GM19351 (cell line): ENCODE measurements at regions not wholly inside any gene's neighbourhood (a gene's known extent, or its start where the extent isn't known, plus 50 kb on each side); places are given as distances from the start of the nearest gene placed in this dataset.
"Not testable (repeated sequence)": the region's sequence is repeated elsewhere in the genome, so short reads cannot be mapped to it uniquely, and the experiment has no call there.

Experiments used
- ATAC-seq: cut with Tn5 transposase; IDR thresholded peaks from one replicate; pipeline ENCODE4 v1.9.1; 2021; ENCODE audit warnings: mild to moderate bottlenecking, moderate library complexity; ENCODE audit not compliant: unreplicated experiment

DNA sequence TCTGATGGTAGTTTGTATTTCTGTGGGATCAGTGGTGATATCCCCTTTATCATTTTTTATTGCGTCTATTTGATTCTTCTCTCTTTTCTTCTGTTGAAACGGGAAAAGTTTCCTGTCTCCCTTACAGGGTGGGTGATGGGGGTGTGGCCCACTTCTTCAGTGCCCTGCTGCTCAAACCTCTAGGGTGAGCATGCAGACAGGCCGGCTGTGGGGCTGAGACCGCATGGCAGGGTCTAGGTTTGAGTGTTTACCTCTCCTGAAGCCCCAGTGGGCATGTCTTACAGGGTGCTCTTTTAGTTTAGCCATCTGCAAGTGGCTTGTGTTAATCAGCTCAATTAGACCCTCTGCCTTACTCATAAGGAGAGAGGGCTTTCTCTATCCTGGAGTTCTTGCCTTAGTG is 450.0 kb upstream of the EPHA3 start:
- ATAC-seq, result no peak

DNA sequence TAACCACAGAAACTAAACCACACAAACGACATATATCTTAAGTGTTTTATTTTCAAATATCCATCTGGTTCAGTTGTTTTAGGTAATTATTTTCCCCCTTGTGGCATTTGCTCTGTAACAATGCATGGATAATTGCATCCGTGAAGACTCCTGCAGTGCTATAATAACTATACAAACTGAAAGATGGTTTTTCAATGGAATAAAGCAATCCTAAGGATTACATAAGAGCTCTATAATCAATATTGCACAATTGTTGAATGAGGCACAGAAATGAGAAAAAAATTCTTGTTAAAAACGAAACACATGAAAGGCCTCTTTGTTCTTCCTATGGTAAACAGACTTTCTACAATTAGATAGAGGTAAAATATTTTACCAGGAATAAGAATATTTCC is 446.0 kb upstream of the EPHA3 start:
- no peak for ATAC-seq

DNA sequence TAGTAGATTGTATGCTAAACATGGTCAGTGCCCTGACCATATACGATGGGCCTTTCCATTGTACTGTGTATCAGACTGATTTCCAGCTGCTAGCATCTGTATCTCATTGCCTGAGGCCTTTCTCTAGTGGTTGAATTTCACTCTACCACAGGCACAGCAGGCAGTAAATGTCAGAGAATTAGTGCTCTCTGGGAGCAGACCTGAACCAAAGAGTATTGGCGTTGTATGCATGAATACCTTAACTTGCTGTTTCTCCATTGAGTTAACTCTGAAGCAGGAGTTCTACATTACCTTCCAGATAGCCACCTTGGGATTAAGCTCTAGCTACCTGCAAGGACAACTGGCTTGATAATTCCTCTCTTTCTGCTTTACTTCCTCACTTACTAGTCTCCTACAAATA is 439.2 kb upstream of the EPHA3 start:
- ATAC-seq, result no peak

DNA sequence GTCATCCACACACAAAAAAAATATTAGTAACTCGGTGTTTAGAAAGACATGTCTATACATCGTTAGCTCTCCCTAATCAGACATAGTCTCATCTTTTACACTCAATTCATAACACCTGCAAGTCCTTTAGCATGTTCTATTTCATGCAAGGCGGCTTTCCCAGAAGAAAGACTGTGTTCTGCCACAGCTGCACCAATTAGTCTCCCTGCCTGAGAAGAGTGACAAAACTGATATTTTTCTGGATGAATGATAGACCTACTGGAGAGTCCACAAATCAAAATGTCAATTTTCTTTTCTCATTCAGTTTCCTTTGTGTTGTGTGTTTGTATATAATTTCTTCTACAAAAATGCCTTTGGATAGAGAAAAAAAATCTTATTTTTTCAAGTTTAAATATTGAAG is 435.8 kb upstream of the EPHA3 start:
- no peak for ATAC-seq

DNA sequence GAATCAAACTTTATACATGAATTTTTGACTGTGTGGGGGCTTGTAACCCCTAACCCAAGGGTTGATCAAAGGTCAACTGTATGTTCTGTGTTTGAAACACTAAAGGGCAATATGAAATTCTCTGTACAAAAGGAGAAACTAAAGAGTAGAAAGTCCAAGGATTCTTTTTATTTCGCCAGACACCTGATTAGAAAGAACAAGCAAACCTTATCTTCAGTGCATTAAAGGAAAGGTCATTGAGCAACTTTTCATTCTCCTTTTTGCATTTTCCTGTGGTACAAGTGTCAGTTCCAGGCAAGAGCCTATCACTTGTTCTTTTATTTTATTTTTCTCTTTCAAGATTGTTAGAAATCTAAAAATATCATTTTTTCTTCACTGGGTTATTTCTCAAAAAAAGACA is 430.1 kb upstream of the EPHA3 start:
- ATAC-seq, result no peak

DNA sequence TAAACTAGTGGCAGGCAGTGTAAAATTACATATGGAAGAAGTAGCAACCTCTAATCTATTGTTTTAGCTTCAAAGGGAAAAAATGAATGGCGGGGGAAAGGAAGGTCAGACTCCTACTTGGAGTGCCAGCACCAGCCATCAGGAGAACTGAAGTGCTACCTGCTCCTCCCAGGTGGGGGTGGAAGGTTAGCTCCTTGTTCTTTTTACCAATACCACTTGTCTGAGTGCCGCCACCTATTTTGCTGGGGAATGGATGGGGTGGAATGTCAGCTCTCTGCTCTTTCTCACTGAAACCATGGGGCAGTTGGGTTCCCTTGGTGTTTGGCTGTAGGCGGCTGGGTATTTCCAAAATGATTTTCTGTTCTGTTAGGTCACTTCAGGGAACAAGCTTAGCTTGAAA is 428.7 kb upstream of the EPHA3 start:
- no peak for ATAC-seq

DNA sequence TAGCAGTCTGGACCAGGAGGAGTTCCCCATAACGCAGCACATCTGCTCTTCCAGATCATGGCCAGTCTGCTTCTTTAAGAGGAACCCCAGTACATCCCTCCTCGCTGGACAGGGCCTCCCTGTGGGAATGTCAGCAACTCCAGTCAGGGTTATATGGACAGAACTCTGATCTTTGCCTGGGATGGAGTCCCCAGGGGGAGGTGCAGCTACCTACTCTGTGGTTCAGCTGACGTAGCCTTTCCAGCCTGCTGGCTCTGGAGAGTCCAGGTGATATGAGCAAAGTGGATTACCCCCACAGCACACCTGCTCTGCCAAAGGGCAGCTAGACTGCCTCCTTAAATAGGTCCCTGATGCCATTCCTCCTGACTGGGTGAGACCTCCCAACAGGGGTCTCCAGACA is 417.1 kb upstream of the EPHA3 start:
- ATAC-seq, result no peak

DNA sequence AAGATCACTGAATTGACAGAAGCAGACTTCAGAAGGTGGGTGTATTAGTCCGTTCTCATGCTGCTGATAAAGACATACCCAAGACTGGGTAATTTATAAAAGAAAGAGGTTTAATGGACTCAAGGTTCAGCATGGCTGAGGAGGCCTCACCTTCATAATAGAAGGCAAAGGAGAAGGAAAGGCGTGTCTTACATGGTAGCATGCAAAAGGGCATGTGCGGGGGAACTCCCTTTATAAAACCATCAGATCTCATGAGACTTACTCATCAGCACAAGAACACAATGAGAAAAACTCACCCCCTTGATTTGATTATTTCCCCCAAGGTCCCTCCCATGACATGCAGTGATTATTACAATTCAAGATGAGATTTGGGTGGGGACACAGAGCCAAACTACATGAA is 416.3 kb upstream of the EPHA3 start:
- ATAC-seq, result no peak

DNA sequence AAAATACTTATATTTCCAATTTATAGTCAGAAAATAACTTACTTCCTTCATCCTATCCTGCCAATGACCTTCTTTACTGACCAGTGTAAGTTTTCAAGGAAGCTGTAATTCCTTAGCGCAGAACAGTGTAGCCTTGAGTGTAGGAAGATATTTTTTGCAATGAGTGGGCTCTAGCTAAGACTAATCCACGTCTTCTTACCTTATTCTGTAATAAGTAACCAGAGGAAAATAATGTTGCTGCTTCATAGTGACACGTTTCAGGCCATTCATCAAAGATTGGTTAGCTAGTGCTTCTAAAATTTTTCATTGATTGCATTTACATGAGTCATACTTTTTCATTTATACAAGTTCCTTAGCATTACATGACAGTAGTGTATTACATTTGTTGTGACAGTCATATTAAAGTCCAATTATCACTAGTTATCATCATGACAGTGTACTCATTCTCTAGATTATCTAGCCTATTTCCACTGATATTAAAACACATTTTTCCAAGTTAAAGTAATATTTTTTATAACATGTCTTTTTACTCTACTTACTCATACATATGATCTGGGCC is 403.8 kb upstream of the EPHA3 start:
- no peak for ATAC-seq

DNA sequence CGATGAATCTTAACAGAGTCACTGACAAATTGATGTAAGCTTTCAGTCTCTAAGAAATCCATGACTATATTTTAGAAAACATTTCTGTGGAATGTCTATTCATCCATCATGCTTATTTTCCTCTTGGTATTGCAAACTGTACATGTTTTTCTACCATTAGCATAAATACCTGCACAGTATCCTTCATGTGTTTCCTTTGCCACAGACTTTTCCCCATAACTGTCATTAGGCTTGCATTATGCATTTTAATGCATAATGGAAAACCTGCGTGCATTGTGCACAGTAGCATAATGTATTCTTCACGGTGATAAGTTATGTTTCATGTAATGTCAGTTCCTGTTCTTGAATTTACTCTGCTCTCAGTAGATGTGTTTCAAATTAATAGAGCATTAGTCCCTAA is 403.1 kb upstream of the EPHA3 start:
- no peak for ATAC-seq

DNA sequence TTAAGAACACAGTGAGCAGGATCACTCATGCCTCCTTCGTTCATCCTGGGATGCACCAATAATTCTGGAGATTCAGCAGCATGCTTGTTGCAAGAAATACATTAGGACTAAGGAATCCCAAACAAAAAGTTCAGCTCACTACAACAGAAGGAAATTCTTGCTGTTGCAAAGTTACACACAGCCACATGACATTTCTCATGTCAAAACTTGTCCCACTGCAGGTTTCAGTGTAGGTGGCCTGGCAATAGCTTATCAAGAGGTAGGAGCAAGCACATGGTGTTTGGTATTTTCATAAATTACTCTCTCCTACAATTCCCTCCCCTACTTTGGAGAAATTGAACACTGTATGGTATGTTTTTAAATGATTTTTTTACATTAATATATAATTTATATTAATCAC is 399.6 kb upstream of the EPHA3 start:
- ATAC-seq, result no peak

DNA sequence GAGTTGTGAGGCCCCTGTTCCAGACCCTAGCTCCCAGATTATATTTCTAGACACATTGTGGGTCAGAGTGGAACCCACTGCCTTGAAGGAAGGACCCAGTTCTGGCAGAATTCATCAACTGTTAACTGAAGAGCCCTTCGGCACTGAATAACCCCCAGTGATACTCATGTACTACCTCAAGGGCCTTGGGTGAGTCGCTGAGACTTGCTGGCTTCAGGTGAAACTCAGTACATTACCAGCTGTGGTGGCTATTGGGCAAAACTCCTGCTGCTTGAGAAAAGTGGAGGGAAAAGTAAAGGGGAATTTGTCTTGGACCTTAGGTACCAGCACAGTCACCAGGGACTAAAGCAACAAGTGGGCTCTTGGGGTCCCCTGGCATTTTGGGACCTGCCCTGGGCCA is 394.9 kb upstream of the EPHA3 start:
- no peak for ATAC-seq

DNA sequence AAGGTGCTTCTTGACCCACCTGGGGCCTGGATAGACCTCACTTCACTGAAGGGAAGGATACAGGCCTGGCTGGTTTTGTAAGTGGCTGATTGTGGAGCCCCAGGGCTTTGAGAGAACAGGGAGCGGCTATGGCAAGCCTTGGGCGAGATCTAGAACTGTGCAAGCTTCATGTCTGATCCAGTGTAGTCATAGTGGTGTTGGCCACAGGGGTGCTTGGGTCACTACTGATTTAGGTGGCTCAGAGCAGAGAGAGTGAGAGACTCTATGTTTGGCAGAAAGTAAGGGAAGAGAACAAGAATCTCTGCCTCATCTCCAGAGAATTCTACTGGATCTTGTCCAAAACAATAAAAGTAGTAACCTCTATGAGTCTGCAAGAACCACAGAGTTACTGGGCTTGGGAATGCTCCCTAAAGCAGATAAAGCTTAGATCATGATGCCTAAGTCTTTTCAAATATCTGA is 394.2 kb upstream of the EPHA3 start:
- no peak for ATAC-seq

DNA sequence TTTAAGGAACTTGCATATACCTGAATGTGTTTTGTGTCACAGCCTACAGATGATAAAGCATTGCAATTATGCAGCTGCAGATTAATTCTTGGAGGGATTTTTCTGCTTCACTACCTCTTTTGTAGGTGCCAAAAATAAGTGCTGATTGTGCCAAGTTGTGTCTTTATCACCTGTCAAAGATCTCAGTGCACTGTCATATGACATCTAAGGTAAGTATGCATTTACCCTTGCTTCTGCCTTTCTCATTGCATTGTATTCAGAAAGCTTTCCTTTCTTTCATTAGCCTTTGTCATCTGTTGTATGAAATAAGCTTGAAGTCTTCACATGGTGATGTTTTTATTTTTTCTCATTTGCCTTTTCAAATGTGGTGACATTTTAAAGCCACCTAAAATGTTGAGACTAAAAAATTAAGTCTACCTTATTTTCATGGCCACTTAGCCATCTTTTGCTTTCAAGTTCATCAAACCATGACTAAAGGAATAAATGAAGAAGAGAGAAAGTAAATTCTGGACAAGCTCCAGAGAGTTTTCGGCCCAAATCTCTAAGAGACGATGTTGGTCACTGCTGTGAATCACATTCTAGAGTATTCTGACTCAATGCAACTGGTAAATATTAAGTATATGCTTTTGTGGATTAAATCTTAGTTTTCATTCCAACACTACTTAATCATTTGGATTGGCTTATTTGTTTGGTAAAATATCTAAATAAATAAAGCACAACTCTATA is 381.8 kb upstream of the EPHA3 start:
- no peak for ATAC-seq

DNA sequence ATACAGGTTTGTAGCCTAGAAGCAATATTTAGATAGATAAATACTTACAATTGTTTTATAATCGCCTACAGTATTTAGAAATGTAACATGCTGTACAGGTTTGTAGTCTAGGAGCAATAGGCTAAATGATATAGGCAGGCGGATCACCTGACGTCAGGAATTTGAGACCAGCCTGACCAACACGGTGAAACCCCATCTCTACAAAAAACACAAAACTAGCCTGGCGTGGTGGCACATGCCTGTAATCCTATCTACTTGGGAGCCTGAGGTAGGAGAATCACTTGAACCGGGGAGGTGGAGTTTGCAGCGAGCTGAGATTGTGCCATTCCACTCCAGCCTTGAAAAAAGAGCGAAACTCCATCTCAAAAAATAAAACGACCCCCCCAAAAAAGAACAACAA is 375.2 kb upstream of the EPHA3 start:
- ATAC-seq, result no peak

DNA sequence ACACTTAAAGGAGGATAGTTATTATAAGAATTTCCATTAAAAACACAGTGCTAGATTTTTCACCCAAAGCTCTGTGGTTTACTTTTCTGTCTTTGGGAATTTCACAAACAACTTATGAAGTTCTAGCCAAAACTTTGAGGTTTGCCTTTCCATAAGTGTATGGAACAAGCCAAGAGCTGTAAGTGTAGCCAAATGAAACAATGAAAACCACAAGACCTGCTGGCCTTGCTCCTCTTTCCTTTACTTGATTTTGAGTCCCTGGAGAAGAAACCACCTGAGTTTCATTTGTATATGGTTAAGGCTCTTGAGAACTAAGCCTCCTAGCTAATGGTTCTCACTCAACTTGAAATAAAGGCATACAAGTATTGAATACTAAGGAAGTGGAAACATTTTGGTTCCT is 365.3 kb upstream of the EPHA3 start:
- ATAC-seq, result no peak

DNA sequence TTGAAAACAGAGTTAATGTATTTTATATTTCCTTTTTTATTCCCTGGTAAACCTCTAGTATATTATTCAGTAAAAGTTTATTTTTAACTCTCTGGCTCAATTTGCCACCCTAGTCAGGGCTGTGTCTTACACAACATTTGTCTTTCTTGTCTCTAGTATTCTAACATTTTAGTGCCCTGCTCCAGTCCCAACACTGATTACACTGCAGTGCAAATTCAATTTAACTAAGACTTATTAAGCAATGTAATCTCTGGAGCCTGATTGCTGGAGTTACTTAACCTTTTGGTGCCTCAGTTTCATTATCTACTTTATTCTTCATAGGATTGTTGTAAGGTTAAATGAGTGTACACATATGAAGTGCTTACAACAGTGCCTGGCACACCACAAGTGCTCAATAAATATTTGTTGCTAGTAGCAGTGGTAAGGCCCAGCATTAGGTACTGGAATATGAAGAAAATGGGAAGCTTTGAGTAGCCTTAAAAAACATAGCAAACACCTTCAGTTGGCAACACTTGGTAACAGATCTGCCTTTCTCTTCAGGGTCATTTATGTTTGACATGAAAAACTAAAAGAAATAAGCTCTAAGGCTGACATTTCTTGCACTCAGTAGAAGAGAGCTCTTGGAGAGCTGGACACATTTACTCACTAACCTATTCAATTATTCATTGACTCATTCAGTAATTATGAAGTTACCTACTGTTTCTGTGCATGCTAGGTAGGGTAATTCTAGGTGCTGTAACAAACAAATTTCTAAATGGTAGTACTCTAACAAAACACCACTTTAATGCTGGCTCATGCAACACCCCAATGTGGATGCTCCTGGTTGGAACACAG is 364.5 kb upstream of the EPHA3 start:
- ATAC-seq, result no peak

DNA sequence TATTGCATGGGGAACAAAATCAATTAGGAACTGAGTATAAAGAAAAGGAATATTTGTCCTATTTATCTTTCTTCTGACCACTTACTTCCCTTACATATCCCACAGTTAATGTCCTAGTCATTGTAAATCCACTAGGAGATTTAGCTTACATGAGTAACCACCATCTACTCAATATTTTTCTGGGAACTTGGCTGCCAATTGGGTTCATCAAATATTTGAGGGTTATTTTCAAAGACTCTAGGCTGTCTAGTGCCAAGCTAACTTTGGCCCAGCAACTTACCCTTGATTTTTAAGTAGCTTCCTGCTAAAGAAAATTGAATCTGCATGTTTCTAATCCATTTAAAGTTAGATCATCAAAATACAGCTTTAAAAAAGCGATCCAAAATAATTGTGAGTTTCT is 362.5 kb upstream of the EPHA3 start:
- ATAC-seq, result no peak

DNA sequence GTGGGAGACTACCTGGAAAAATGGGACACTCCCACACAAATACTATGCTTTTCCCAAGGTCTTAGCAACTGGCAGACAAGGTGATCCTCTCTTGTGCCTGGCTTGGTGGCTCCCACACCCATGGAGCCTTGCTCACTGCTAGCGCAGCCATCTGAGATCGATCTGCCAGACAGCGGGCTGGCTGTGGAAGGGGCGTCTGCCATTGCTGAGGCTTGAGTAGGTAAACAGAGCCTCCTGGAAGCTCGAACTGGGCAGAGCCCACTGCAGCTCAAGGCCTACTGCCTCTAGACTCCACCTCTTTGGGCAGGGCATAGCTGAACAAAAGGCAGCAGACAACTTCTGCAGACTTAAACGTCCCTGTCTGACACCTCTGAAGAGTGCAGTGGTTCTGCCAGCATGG is 360.3 kb upstream of the EPHA3 start:
- not testable (repeated sequence) for ATAC-seq

DNA sequence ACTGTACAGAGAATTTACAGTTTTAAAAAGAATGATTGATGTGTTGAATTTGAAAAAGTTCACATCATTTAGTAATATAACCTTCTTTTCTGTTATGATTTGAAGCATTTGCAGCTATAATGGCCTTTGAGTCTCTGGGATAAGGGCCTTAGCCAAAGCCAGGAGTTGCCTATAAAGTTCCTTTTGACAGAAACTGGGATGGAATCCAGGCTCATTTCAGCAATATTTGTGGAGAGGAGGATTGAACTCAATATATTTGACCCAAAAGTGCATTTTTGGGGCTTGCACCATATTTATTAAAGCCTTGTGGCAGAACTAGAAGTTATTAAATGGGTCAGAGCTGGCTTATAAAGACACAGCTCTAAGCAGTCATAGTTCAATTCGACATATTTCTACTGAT is 348.7 kb upstream of the EPHA3 start:
- no peak for ATAC-seq

DNA sequence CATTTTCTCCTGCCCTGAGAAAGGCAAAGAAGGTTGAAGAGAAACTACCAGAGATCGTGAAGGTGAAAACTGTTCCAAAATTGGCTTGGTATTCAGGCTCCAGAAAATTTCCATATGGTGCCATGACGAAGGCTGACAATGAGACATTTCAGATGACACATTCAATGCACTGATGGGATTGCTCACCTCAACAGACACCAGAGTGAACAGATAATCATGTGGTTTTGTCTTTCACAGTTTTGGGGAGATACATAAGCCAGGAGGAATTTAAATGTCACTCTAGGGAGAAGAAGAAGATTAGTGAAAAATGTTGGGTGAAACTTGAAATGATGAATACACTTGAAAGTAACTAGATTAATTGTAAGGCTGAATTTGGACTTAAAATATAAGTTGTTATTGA is 339.7 kb upstream of the EPHA3 start:
- no peak for ATAC-seq

DNA sequence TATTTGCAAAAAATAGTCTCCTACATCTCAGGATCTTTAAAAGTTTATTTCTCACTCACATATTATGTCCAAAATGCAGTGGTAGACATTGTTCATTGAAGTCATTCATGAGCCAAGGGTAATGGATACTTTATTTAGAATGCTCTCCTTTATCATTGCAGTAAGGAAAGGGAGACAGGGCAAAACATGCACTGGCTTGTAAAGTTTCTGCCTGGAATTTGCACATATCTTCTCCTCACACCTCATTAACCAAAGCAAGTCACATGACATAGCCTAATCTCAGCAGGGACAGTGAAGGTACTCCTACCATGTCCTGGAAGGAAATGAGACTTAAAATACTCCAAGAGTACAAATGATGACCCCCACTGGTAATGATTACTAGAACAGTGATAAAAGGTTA is 333.7 kb upstream of the EPHA3 start:
- ATAC-seq, result no peak
